IMR-90 (cell line): ENCODE measurements at regions not wholly inside any gene's neighbourhood (a gene's known extent, or its start where the extent isn't known, plus 50 kb on each side); places are given as distances from the start of the nearest gene placed in this dataset.

Experiments used
- MAFK ChIP-seq: IDR thresholded peaks from 2 replicates; pipeline ENCODE4 v1.6.1; 2012; ENCODE audit warnings: low read depth, low read length, improper control_type of control experiment
- MAZ ChIP-seq: IDR thresholded peaks from 2 replicates; pipeline ENCODE4 v1.6.1; 2012; ENCODE audit warnings: low read depth, mild to moderate bottlenecking, low read length, improper control_type of control experiment, moderate library complexity, borderline replicate concordance
- RAD21 ChIP-seq: IDR thresholded peaks from 2 replicates; pipeline ENCODE4 v1.6.1; 2012; ENCODE audit warnings: low read length, improper control_type of control experiment
- RFX5 ChIP-seq: IDR thresholded peaks from 2 replicates; pipeline ENCODE4 v1.8.0; 2012; ENCODE audit warnings: low read depth, mild to moderate bottlenecking, low read length, moderate library complexity
- TF ChIP-seq, protein P1 (sequence below): conservative IDR thresholded peaks from 2 replicates; pipeline ENCODE4 v1.5.1; 2012; ENCODE audit warnings: mild to moderate bottlenecking, low read depth, low read length, improper control_type of control experiment
- TF ChIP-seq, protein P2 (sequence below): fragments of 150-350 bp; IDR thresholded peaks from 2 replicates; pipeline ENCODE4 v1.6.1; 2016; ENCODE audit warnings: low read depth, mild to moderate bottlenecking, low read length, moderate library complexity, borderline replicate concordance
- TF ChIP-seq, protein P3 (sequence below): fragments of 150-350 bp; IDR thresholded peaks from 2 replicates; pipeline ENCODE4 v1.6.1; 2017; ENCODE audit warnings: mild to moderate bottlenecking, antibody characterized with exemption, low read length, low read depth

DNA sequence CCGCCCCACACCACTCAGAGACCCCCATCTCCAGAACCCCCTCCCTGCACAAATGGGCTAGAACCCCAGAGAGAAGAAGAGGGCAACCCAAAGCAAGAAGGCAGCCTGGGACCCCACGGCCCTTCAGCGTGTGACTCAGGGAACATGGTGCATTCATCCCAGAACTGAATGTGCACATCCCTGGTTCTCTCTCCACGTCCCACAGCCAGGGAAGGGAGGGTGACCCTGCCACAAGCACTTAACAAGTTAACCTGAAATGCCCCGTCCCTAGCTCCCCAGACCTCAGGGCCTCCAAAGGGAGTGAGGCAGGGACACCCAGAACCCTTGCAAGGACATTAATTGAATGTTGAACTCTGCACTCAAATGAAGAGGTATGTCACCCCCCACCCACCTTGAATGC, 202.5 kb upstream of the TNRC6C start:
- TF ChIP-seq, protein P1, sequence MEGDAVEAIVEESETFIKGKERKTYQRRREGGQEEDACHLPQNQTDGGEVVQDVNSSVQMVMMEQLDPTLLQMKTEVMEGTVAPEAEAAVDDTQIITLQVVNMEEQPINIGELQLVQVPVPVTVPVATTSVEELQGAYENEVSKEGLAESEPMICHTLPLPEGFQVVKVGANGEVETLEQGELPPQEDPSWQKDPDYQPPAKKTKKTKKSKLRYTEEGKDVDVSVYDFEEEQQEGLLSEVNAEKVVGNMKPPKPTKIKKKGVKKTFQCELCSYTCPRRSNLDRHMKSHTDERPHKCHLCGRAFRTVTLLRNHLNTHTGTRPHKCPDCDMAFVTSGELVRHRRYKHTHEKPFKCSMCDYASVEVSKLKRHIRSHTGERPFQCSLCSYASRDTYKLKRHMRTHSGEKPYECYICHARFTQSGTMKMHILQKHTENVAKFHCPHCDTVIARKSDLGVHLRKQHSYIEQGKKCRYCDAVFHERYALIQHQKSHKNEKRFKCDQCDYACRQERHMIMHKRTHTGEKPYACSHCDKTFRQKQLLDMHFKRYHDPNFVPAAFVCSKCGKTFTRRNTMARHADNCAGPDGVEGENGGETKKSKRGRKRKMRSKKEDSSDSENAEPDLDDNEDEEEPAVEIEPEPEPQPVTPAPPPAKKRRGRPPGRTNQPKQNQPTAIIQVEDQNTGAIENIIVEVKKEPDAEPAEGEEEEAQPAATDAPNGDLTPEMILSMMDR: no peak
- TF ChIP-seq, protein P2, sequence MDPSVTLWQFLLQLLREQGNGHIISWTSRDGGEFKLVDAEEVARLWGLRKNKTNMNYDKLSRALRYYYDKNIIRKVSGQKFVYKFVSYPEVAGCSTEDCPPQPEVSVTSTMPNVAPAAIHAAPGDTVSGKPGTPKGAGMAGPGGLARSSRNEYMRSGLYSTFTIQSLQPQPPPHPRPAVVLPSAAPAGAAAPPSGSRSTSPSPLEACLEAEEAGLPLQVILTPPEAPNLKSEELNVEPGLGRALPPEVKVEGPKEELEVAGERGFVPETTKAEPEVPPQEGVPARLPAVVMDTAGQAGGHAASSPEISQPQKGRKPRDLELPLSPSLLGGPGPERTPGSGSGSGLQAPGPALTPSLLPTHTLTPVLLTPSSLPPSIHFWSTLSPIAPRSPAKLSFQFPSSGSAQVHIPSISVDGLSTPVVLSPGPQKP: no peak
- TF ChIP-seq MAFK: no peak
- TF ChIP-seq RAD21: no peak
- TF ChIP-seq MAZ: no peak
- TF ChIP-seq, protein P3, sequence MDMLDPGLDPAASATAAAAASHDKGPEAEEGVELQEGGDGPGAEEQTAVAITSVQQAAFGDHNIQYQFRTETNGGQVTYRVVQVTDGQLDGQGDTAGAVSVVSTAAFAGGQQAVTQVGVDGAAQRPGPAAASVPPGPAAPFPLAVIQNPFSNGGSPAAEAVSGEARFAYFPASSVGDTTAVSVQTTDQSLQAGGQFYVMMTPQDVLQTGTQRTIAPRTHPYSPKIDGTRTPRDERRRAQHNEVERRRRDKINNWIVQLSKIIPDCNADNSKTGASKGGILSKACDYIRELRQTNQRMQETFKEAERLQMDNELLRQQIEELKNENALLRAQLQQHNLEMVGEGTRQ: no peak
- TF ChIP-seq RFX5: no peak
